ENCODE measurements at regions not wholly inside any gene's neighbourhood (a gene's known extent, or its start where the extent isn't known, plus 50 kb on each side); places are given as distances from the start of the nearest gene placed in this dataset.

- peaks cover 0 to 3% of the 10 kb centered on the region in 2 donors for H3K27me3 ChIP-seq (ENCODE audit: control insufficient read depth in 1 of 2, insufficient read depth in 2 of 2, low read length in 2 of 2)
- H3K36me3 ChIP-seq (ENCODE audit: control insufficient read depth in 1 of 2, insufficient read depth in 2 of 2, low read length in 2 of 2) = no peaks in the 10 kb centered on the region
- peaks cover 0 to 6% of the 10 kb centered on the region in 2 donors for H3K4me1 ChIP-seq (ENCODE audit: control insufficient read depth in 1 of 2, insufficient read depth in 2 of 2, low read length in 2 of 2)
- H3K4me3 ChIP-seq (ENCODE audit: low read depth in 1 of 2, low read length in 2 of 2) = no peak overlapping the region
- peaks cover 0 to 4% of the 10 kb centered on the region in 2 donors for H3K9me3 ChIP-seq (ENCODE audit: control insufficient read depth in 1 of 2, low read length in 2 of 2)
- no peak overlapping the region for H3K9ac ChIP-seq (ENCODE audit: low read depth in 1 of 2, low read length in 2 of 2)
- H3K27ac ChIP-seq (ENCODE audit: low read depth, low read length) = no peak overlapping the region
Observed at GRCh38 chr1:25039229-25039628, 109.2 kb upstream of the RUNX3 start.

- peaks cover 0 to 3% of the 10 kb centered on the region in 2 donors for H3K27me3 ChIP-seq (ENCODE audit: control insufficient read depth in 1 of 2, insufficient read depth in 2 of 2, low read length in 2 of 2)
- peaks cover 0 to 2% of the 10 kb centered on the region in 2 donors for H3K9me3 ChIP-seq (ENCODE audit: control insufficient read depth in 1 of 2, low read length in 2 of 2)
- H3K4me3 ChIP-seq (ENCODE audit: low read depth in 1 of 2, low read length in 2 of 2) = no peak overlapping the region
- no peak overlapping the region for H3K9ac ChIP-seq (ENCODE audit: low read depth in 1 of 2, low read length in 2 of 2)
- H3K27ac ChIP-seq (ENCODE audit: low read depth, low read length) = no peak overlapping the region
- H3K4me1 ChIP-seq (ENCODE audit: control insufficient read depth in 1 of 2, insufficient read depth in 2 of 2, low read length in 2 of 2) = peaks cover under 1 to 10% of the 10 kb centered on the region in 2 donors
- no peaks in the 10 kb centered on the region for H3K36me3 ChIP-seq (ENCODE audit: control insufficient read depth in 1 of 2, insufficient read depth in 2 of 2, low read length in 2 of 2)
Observed at GRCh38 chr1:25038699-25039098, 108.6 kb upstream of the RUNX3 start.

GRCh38 chr1:25037174-25038074 is 107.3 kb upstream of the RUNX3 start:
- Histone ChIP-seq H3K27me3 (ENCODE audit: control insufficient read depth in 1 of 2, insufficient read depth in 2 of 2, low read length in 2 of 2) (peaks cover 0 to 3% of the 10 kb centered on the region in 2 donors), H3K9me3 (ENCODE audit: control insufficient read depth in 1 of 2, low read length in 2 of 2) (no peaks in the 10 kb centered on the region), H3K4me1 (ENCODE audit: control insufficient read depth in 1 of 2, insufficient read depth in 2 of 2, low read length in 2 of 2) (peaks cover 10 to 23% of the 10 kb centered on the region in 2 donors), H3K36me3 (ENCODE audit: control insufficient read depth in 1 of 2, insufficient read depth in 2 of 2, low read length in 2 of 2) (no peaks in the 10 kb centered on the region), H3K9ac (ENCODE audit: low read depth in 1 of 2, low read length in 2 of 2) (no peak overlapping the region), H3K4me3 (ENCODE audit: low read depth in 1 of 2, low read length in 2 of 2) (no peak overlapping the region), H3K27ac (ENCODE audit: low read depth, low read length) (no peak overlapping the region)

- H3K4me1 ChIP-seq (ENCODE audit: control insufficient read depth in 1 of 2, insufficient read depth in 2 of 2, low read length in 2 of 2) = peaks cover 19 to 32% of the 10 kb centered on the region in 2 donors
- H3K9me3 ChIP-seq (ENCODE audit: control insufficient read depth in 1 of 2, low read length in 2 of 2) = no peaks in the 10 kb centered on the region
- H3K4me3 ChIP-seq (ENCODE audit: low read depth in 1 of 2, low read length in 2 of 2) = no peak overlapping the region
- no peaks in the 10 kb centered on the region for H3K36me3 ChIP-seq (ENCODE audit: control insufficient read depth in 1 of 2, insufficient read depth in 2 of 2, low read length in 2 of 2)
- H3K27me3 ChIP-seq (ENCODE audit: control insufficient read depth in 1 of 2, insufficient read depth in 2 of 2, low read length in 2 of 2) = peaks cover 0 to 1% of the 10 kb centered on the region in 2 donors
- H3K9ac ChIP-seq (ENCODE audit: low read depth in 1 of 2, low read length in 2 of 2) = no peak overlapping the region
- no peak overlapping the region for H3K27ac ChIP-seq (ENCODE audit: low read depth, low read length)
Observed at GRCh38 chr1:25036117-25036546, 106.1 kb upstream of the RUNX3 start.

- Histone ChIP-seq H3K4me3 (ENCODE audit: low read depth in 1 of 2, low read length in 2 of 2) (no peak overlapping the region), H3K9ac (ENCODE audit: low read depth in 1 of 2, low read length in 2 of 2) (no peak overlapping the region), H3K4me1 (ENCODE audit: control insufficient read depth in 1 of 2, insufficient read depth in 2 of 2, low read length in 2 of 2) (peaks cover 22 to 36% of the 10 kb centered on the region in 2 donors), H3K9me3 (ENCODE audit: control insufficient read depth in 1 of 2, low read length in 2 of 2) (no peaks in the 10 kb centered on the region), H3K27me3 (ENCODE audit: control insufficient read depth in 1 of 2, insufficient read depth in 2 of 2, low read length in 2 of 2) (no peaks in the 10 kb centered on the region), H3K27ac (ENCODE audit: low read depth, low read length) (no peak overlapping the region), H3K36me3 (ENCODE audit: control insufficient read depth in 1 of 2, insufficient read depth in 2 of 2, low read length in 2 of 2) (no peaks in the 10 kb centered on the region)
Observed at GRCh38 chr1:25035523-25036116, 105.5 kb upstream of the RUNX3 start.

- H3K27ac ChIP-seq (ENCODE audit: low read depth, low read length) = no peak overlapping the region
- no peaks in the 10 kb centered on the region for H3K36me3 ChIP-seq (ENCODE audit: control insufficient read depth in 1 of 2, insufficient read depth in 2 of 2, low read length in 2 of 2)
- H3K27me3 ChIP-seq (ENCODE audit: control insufficient read depth in 1 of 2, insufficient read depth in 2 of 2, low read length in 2 of 2) = no peaks in the 10 kb centered on the region
- peak overlapping the region; percentile 9 to 18 for H3K9ac ChIP-seq (ENCODE audit: low read depth in 1 of 2, low read length in 2 of 2)
- peaks cover 23 to 36% of the 10 kb centered on the region in 2 donors for H3K4me1 ChIP-seq (ENCODE audit: control insufficient read depth in 1 of 2, insufficient read depth in 2 of 2, low read length in 2 of 2)
- H3K4me3 ChIP-seq (ENCODE audit: low read depth in 1 of 2, low read length in 2 of 2) = peak overlapping the region in 1 of 2 donors; percentile 10
- H3K9me3 ChIP-seq (ENCODE audit: control insufficient read depth in 1 of 2, low read length in 2 of 2) = no peaks in the 10 kb centered on the region
Observed at GRCh38 chr1:25034736-25035522, 104.9 kb upstream of the RUNX3 start.

- Histone ChIP-seq H3K36me3 (ENCODE audit: control insufficient read depth in 1 of 2, insufficient read depth in 2 of 2, low read length in 2 of 2) (no peaks in the 10 kb centered on the region), H3K4me1 (ENCODE audit: control insufficient read depth in 1 of 2, insufficient read depth in 2 of 2, low read length in 2 of 2) (peaks cover 31 to 44% of the 10 kb centered on the region in 2 donors), H3K9me3 (ENCODE audit: control insufficient read depth in 1 of 2, low read length in 2 of 2) (no peaks in the 10 kb centered on the region), H3K9ac (ENCODE audit: low read depth in 1 of 2, low read length in 2 of 2) (peak overlapping the region; percentile 2 to 15), H3K27me3 (ENCODE audit: control insufficient read depth in 1 of 2, insufficient read depth in 2 of 2, low read length in 2 of 2) (no peaks in the 10 kb centered on the region), H3K4me3 (ENCODE audit: low read depth in 1 of 2, low read length in 2 of 2) (peak overlapping the region in 1 of 2 donors; percentile 8), H3K27ac (ENCODE audit: low read depth, low read length) (peak overlapping the region; percentile 42)
Observed at GRCh38 chr1:25033828-25034705, 104.0 kb upstream of the RUNX3 start.

- Histone ChIP-seq H3K27me3 (ENCODE audit: control insufficient read depth in 1 of 2, insufficient read depth in 2 of 2, low read length in 2 of 2) (no peaks in the 10 kb centered on the region), H3K4me3 (ENCODE audit: low read depth in 1 of 2, low read length in 2 of 2) (no peak overlapping the region), H3K9ac (ENCODE audit: low read depth in 1 of 2, low read length in 2 of 2) (peak overlapping the region; percentile 15 to 45), H3K27ac (ENCODE audit: low read depth, low read length) (peak overlapping the region; percentile 42), H3K4me1 (ENCODE audit: control insufficient read depth in 1 of 2, insufficient read depth in 2 of 2, low read length in 2 of 2) (peaks cover 39 to 52% of the 10 kb centered on the region in 2 donors), H3K36me3 (ENCODE audit: control insufficient read depth in 1 of 2, insufficient read depth in 2 of 2, low read length in 2 of 2) (no peaks in the 10 kb centered on the region), H3K9me3 (ENCODE audit: control insufficient read depth in 1 of 2, low read length in 2 of 2) (no peaks in the 10 kb centered on the region)
Observed at GRCh38 chr1:25033030-25033827, 103.2 kb upstream of the RUNX3 start.

Data from duodenal mucosa (tissue), 2 donors.